KOPT-K1 (cell line): ENCODE measurements at regions not wholly inside any gene's neighbourhood (a gene's known extent, or its start where the extent isn't known, plus 50 kb on each side); places are given as distances from the start of the nearest gene placed in this dataset.
"Not testable (repeated sequence)": the region's sequence is repeated elsewhere in the genome, so short reads cannot be mapped to it uniquely, and the experiment has no call there.

Experiments used
- H3K27ac ChIP-seq: fragments of 200-600 bp; sonication (generic); 2 replicates; pipeline ENCODE4 v1.5.1; 2016; ENCODE audit warnings: antibody characterized with exemption, mild to moderate bottlenecking, low read depth, low read length; ENCODE audit not compliant: poor library complexity, severe bottlenecking
- H3K36me3 ChIP-seq: fragments of 200-600 bp; sonication (generic); 2 replicates; pipeline ENCODE4 v1.5.1; 2017; ENCODE audit warnings: antibody characterized with exemption, mild to moderate bottlenecking, low read length, moderate library complexity; ENCODE audit not compliant: insufficient read depth
- H3K9me3 ChIP-seq: fragments of 200-600 bp; sonication (generic); 2 replicates; pipeline ENCODE4 v1.5.1; 2017; ENCODE audit warnings: antibody characterized with exemption, low read length, mild to moderate bottlenecking; ENCODE audit not compliant: insufficient read depth, poor library complexity, severe bottlenecking

GRCh38 chr2:143922261-143922830, 597.6 kb downstream of the ZEB2 start:
- H3K36me3 ChIP-seq, H3K27ac ChIP-seq: not testable (repeated sequence)
- H3K9me3 ChIP-seq: peaks cover 16% of the 10 kb centered on the region

GRCh38 chr2:143918465-143918989, 601.4 kb downstream of the ZEB2 start:
- H3K36me3 ChIP-seq: no peaks in the 10 kb centered on the region
- H3K27ac ChIP-seq: no peak overlapping the region
- H3K9me3 ChIP-seq: peaks cover 16% of the 10 kb centered on the region

GRCh38 chr2:143916781-143917180, 603.1 kb downstream of the ZEB2 start:
- Histone ChIP-seq H3K27ac (no peak overlapping the region), H3K36me3 (no peaks in the 10 kb centered on the region), H3K9me3 (peaks cover 16% of the 10 kb centered on the region)

DNA sequence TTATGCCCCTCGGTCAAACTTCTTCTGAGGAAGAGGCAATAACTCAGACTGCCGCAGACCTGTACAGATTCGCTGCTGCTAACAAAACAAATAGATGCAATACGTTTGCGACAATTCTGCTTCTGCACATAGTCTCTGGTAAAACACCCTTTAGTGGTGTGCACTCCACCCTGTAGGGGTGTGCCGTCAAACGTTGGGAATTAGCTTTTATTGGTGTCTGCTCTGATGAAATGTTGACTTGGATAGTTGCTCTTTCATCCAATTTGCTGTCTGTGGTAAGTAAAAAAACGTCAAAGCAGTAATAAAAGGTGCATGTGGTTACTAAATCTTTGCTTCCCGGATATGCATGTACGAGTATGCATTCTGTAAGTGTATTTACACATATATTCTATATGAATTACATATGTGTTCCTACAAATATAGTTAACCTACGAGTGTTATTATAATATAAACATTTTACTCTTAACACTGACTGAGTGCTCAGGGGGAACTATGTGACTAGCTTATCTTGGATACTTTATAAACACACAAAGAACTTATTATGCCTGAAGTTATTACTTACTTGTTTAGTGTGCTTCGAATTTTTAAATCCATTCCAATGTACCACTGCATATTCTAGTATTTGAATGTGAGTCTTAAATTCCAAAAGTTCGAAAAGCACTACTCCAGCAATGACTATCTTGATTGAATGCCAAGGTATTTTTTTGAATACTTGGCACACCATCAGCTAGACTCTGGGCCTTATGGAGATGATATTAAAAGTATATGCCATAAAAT, 610.2 kb downstream of the ZEB2 start:
- Histone ChIP-seq H3K36me3 (no peaks in the 10 kb centered on the region), H3K9me3 (no peaks in the 10 kb centered on the region), H3K27ac (no peak overlapping the region)

DNA sequence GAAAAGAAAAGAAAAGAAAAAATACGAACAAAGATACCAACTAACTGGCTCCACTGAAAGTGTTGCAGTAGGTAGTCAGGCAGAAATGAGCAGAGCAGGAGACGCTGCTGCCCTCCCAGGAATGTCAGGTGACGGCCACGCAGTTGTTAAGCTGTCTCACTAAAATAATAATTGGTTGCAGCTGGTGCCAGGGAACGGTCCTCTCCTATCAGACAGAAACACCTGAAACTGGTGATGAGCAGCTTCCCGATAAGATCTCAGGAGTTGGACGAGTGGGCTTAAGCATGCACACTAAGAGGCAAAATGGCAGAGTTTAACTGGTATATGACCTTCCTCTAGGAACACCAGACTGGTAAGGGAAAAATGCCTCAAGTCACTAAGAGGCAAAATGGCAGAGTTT, 611.1 kb downstream of the ZEB2 start:
- Histone ChIP-seq H3K27ac (no peak overlapping the region), H3K9me3 (no peaks in the 10 kb centered on the region), H3K36me3 (no peaks in the 10 kb centered on the region)

GRCh38 chr2:143907801-143908200, 612.1 kb downstream of the ZEB2 start:
- Histone ChIP-seq H3K36me3 (no peaks in the 10 kb centered on the region), H3K27ac (no peak overlapping the region), H3K9me3 (no peaks in the 10 kb centered on the region)

DNA sequence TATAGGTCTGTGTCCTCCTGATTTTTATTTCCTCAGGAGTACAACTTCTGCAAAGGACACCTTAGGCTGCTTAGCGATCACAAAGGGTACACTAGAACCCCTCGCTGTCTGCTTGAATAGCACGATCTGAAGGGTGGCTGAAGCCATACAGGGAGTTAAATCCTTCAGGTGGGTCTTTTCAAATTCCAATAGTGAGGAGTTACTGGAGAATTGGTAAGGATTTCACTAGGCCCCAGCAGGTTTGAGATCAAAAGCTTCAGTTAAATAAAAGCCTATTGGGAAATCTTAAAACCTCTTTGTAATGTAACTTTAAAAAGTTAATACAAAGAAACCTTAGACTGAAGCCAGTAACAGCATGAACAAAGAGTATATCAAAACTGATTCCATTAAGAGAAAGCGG, 613.1 kb downstream of the ZEB2 start:
- no peak overlapping the region for H3K27ac ChIP-seq
- no peaks in the 10 kb centered on the region for H3K36me3 ChIP-seq
- no peaks in the 10 kb centered on the region for H3K9me3 ChIP-seq

DNA sequence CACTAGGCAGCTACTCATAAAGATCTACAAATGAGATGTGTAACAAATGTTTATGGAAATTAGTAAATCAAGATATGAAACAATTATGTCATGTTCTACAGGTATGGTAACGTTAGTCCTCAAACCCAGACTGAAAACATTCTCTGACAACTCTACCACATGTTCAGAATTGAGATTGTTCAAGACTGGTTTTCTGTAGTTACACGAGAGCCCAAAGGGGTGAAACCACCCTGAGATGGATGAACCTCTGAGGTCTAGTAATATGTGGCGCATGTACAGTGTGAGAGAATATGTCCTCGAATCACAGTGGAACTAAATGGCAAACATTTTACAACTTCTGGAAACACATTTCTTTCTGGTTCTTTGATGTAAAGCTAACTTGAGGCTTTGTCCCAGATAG, 614.3 kb downstream of the ZEB2 start:
- Histone ChIP-seq H3K36me3 (no peaks in the 10 kb centered on the region), H3K27ac (no peak overlapping the region), H3K9me3 (no peaks in the 10 kb centered on the region)

DNA sequence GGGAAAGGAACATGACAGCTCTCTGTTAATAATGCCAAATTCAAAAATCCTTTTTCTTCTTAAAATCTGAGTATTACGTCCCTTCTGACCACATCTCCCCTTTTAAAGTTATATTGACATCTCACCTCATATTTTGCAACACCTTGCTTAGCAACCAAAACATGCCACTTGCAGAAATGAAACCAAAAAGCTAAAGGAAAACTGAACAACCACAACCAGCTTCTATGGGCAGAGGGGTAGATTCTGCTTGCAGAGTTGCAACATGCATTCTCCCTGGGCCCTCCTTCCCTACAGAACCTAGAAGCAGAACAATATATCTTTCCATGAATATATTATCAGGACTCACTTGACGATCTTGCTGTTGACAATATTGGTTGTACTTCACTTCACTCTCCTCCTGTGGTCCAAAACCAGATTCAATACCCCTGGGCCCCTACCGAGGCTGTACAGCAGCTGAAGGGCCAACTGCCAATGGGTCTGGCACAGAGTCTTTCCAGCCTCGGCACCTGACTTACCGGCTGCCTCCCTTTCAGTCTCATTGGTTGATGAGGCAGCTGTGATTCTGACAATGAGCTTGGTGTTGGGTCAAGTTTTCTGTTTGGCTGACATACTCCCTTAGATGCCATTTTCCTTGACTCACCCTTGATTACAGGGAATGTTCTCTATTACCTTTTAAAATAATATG, 616.6 kb downstream of the ZEB2 start:
- no peak overlapping the region for H3K27ac ChIP-seq
- H3K9me3 ChIP-seq: no peaks in the 10 kb centered on the region
- no peaks in the 10 kb centered on the region for H3K36me3 ChIP-seq

- Histone ChIP-seq H3K27ac (no peak overlapping the region), H3K36me3 (no peaks in the 10 kb centered on the region), H3K9me3 (no peaks in the 10 kb centered on the region)
Measured at GRCh38 chr2:143901185-143901842, 618.6 kb downstream of the ZEB2 start.

DNA sequence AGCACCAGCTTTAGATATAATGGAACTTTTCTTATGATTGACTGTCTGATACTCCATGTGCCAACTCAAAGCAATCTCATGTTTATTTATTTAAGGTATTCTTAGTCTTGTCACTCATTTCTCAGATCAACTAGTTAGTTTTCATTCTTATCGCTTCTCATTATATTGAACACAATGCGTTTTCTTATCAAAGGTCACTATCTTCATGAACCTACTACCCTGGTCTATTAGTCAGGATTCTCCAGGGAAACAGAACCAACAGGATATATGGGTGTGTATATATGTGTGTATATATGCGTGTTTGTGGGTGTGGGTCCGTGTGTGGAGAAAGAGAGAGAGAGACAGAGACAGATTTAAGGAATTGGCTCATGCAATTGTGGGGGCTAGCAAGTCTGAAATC, 619.9 kb downstream of the ZEB2 start:
- H3K9me3 ChIP-seq: no peaks in the 10 kb centered on the region
- H3K27ac ChIP-seq: no peak overlapping the region
- H3K36me3 ChIP-seq: no peaks in the 10 kb centered on the region

DNA sequence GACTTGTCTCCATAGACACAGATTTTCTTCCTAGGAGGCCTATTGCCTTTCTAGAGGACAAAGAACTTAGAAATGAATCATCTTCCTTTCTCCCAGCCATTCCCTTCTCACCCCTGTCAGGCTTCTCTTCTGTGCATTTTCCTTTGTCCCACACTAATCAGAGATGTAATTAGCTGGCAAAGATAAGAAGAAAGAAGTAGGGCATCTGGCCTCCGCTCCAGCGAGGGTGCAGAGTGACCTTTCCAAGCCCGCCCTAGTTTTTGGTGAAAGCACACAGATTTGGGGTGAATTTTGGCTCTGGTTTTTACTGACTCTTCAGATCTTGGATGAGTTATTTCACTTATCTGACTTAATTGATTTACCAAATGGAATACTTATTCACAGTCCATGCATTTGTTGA, 626.5 kb downstream of the ZEB2 start:
- Histone ChIP-seq H3K36me3 (no peaks in the 10 kb centered on the region), H3K27ac (no peak overlapping the region), H3K9me3 (no peaks in the 10 kb centered on the region)

DNA sequence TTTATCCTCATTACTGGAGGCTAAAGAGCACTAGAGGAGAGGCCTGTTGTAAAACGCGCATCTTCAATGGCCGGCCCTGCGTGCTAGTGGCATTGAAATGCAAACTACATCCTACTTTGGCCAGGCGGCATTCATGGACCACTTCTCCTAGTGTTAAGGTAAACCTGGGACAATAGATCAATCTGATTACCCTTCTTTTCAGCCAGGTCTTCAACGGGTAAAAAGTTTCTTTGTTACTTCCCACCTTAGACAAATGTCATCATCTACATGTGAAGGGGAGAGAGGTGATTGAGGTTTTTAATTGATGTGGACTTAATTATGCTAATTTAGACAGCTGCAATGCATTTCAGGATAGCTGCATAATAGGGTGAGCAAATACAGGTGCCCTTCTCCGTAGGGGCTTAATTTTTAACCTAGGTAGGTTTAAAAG, 628.0 kb downstream of the ZEB2 start:
- Histone ChIP-seq H3K27ac (no peak overlapping the region), H3K36me3 (no peaks in the 10 kb centered on the region), H3K9me3 (no peaks in the 10 kb centered on the region)

- Histone ChIP-seq H3K27ac (no peak overlapping the region), H3K9me3 (no peaks in the 10 kb centered on the region), H3K36me3 (no peaks in the 10 kb centered on the region)
Measured at GRCh38 chr2:143890798-143891197, 629.1 kb downstream of the ZEB2 start.

- H3K9me3 ChIP-seq: no peaks in the 10 kb centered on the region
- no peak overlapping the region for H3K27ac ChIP-seq
Measured at GRCh38 chr2:143889216-143889615, 630.7 kb downstream of the ZEB2 start.

More at GRCh38 chr2:143889216-143889615, 630.7 kb downstream of the ZEB2 start:
- no peaks in the 10 kb centered on the region for H3K36me3 ChIP-seq
